GM18511 (cell line): ENCODE measurements at regions not wholly inside any gene's neighbourhood (a gene's known extent, or its start where the extent isn't known, plus 50 kb on each side); places are given as distances from the start of the nearest gene placed in this dataset.

Source experiments
- ATAC-seq: cut with Tn5 transposase; IDR thresholded peaks from one replicate; pipeline ENCODE4 v1.9.1; 2021; ENCODE audit warnings: mild to moderate bottlenecking, moderate library complexity; ENCODE audit not compliant: unreplicated experiment

DNA sequence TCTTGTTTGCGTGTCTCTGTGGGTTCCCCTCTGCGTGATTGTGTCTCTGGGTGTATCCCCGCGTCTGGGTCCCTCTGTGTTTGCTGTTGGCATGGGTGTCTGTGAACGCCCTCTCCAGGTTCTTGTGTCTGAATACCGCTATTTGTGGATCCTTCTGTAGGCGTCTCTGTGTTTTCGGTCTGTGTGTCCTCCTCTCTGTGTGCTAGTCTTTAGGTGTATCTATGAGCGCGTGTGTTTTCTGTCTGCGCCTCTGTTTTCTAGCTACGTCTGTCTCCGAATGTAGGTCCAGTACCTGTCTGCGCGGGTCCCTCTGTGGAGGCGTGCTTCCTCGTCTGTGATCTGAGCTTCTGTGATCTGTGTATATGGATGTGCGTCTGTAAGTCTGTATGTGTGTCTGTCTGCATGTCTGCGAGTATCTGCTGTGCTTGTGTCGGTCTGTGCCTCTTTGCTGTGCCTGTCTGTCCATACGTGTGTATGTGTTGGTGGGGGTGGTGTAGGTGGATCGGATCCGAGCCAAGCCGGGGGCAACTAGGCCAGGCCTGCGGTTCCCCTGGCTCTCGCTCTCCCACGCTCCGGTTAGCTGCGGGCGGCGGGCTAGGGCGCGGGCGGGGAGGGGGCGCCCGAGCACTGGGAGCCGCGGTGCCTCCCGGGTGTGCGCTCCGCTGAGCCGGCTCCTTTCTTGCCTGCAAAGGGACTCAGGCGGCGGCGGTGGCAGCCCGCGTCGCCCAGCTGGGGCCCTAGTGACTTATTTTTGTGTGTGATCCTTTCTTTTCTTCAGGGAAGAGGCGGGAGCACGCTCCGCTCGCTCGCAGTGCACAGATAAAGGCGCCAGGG, 105.3 kb upstream of the E2F8 start:
- ATAC-seq, result peak; percentile 40

DNA sequence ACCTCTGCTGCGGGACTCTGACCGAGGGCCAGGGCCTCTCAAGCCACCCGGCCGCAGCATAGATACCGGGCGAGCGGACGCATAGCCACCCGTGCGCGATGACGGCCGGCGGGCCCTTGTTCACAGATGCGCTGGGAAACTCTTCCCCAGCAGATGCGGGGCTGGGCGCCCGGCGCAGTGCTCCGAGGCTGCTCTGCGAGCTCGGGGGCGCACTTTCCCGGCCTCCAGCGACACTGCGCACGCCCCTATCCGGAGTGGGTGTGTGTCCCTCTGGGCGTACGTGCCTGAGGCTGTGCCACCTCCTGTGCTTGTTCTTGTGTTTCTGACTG, 104.7 kb upstream of the E2F8 start:
- ATAC-seq, result peak; percentile 43

DNA sequence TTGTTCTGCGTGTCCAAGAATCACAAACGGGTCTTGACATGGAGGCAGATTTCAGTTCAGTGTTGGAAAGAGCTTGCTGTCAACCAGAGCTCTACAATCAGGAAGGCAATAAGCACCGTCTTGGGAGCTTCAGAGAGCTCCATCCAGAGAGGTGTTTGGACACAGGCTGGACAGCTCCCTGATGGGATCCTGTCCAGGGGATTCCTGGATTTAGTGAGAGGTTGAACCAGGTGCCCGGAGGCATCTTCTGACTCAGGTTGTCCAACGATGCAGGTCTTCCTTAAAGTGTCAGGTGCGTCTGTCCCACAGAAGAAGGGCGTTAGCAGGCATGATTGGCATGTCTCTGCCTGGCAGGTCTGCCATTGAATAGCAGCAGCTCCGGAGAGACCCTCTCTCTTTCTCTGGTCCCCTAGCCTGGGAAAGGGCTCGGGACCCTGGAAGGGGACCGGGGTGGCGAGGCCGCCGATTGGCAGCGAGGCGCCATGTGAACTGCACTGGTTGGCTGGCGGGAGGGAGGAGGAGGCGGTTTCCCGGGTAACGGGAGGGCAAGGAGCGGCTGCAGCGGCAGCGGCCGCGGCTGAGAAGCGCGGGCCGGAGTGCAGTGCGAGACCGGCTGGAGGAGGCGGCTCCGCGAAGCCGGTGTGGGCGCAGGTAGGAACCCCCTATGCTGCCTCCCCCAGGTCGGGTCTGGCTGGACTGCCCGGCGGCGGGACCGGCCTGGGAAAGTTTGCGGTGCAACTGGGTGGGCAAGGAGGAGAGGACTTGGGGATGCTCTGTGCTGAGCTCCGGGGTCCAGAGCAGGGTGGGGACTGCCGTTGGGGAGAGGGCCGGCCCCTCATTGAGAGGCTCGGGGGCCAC, 104.1 kb upstream of the E2F8 start:
- peak; percentile 66 for ATAC-seq

DNA sequence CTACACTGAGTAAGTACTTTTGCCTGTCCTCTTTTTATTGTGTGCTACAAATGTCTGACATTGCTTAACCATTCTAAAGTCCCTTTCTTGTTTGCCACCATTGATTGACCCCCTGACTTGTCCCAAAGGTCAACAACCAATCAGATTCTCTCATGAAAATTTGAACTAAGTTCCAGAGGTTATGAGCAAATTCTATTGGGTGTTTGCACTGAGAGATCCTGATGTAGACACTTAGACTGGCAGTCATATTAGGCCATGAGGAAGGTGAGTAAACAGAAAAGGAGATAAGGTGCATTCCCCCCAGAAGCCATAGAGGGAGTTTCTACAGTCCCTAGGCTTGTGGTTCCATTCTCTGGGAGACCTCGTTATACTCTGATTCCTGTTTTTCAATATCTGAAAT, 101.3 kb upstream of the E2F8 start:
- ATAC-seq, result no peak

DNA sequence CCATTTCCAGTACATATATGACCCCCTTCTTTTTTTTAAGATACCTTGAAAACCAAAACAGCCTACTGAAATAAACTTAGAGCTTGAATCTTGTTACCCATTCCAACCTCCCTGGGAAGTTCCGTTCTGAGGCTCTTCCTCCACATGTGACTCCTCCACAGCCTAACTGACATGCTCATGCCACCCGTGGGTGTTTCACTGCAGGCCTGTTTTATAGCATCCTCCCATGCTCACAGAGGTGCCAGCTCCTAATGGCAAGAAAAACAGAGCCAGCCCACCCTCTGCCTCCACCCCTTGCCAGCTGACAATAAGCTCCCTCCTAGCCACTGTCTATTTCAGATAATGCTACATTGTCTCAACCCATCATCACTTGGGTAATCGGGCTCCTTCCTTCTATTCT, 97.6 kb upstream of the E2F8 start:
- ATAC-seq, result no peak

DNA sequence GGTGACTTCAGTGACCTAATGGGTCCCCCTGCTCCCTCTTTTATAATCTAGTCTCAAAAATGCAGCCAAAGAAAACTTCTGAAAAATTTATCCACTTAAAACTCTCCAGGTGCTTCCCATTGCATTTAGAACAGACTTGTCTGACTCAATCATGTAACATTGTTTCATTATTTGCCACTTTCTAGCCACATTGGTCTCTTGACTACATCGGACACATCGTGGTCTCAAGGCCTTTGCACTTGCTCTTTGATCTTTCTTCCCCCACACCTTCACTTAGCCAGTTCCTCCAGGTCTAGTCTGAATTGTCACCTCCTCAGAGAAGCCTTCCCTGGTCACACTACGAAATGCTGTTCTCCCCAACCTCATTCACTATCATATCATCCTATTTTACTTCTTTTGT, 97.0 kb upstream of the E2F8 start:
- ATAC-seq, result no peak

DNA sequence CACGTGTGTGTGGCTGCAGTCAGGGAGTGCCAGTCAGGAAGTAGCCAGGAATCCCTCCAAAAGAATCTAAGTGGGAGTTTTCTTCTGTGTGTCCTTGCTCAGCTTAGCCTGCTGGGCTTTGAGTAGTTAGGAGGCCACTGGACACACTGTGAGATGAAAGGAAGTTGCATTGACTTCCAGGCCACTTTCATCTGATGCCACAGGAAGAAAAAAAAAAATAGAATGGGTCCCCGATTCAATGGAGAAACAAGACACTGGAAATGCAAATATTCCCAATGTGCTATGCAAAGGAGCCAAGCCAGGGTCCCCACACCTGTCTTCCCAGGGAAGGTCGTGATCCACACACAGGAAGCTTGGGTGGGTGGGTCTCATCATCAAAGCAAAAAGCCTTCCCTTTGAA, 95.6 kb upstream of the E2F8 start:
- no peak for ATAC-seq

DNA sequence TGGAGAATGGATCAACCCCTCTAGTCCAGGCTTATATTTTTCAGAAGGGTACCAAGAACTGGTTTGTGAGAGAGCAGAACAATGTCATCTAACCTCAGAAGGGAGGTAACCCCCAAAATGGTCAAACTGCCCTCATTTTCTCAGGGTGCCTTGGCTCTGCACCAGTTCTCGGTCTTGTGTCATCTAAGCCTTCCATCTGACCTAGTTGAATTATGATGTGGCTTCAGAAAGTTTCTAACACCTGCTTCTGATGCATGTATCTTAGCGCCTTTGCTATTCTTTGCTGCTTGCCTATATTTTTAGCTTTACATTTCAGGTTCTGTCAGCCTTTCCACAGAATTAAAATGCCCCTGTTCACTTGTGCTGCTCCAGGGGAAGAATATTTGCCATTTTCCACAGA, 91.7 kb upstream of the E2F8 start:
- peak; percentile 94 for ATAC-seq

DNA sequence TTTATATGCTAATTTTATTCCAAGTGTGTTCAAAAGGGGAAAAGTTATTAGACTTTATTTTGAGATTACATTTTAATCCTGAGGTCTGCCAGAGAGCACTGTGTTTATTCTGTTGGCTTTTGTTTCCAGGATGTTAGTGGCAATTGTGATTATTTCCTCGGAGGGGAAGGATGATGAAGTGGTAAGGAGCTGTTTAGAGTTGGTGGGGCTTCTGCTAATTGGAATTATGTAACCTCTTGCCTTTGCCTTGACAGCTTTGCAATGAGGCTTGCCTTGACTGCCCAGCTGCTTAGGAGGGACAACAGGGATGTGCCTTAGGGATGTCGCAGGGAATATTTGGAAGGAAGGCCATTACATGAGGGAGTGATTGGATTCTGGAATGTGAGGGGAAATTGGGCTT, 89.7 kb upstream of the E2F8 start:
- ATAC-seq, result no peak

DNA sequence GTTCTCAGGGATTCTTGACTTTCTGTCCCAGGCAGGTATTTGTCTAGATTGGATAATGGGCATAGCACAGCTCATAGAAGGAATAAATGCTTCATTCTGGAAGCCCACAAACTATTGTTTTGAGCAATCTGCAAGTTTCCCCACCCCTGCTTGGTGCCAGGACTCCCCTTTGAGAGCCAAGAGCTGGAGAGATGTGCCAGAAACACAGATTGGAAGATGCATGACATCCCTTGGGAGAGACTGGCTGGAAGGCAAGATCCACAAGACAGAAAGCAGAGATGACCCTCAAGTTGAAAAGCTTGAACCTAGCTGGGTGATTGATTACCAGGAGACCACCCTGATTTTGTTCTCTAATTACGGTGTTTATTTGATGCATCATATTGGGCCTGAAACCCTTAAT, 89.2 kb upstream of the E2F8 start:
- ATAC-seq, result no peak

DNA sequence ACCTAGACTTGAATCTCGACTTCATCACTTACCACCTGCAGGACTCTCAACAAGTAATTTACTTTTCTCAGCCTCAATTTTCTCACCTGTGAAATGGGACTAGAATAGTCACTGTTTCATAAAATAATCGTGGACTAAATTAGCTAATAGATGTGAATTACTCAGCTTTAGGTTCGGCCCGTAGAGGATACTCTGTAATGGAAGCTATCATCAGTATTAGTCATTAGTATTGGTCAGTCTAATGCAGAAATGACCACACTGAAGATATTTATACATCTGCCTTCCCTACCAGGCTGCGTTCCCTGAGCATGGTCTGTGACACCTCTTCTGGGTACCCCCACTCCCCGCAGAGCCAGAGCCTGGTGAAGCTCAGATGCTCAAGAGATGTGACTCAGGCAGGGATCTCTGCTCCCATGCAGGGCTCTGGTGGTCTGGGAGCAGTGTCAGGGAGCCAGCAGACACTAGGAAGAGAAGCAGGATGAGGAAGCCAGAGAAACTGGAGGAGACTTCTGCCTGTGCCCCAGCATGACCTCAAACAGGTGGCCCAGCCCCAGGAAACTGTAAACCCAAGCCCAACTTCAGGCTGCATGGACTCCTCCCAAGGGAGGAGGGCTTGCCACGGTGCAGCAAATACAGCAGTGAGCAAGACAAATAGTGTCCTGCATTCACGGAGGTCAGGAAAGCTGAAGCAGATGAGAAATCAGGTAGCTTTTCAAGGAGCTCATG, 88.0 kb upstream of the E2F8 start:
- ATAC-seq, result no peak

DNA sequence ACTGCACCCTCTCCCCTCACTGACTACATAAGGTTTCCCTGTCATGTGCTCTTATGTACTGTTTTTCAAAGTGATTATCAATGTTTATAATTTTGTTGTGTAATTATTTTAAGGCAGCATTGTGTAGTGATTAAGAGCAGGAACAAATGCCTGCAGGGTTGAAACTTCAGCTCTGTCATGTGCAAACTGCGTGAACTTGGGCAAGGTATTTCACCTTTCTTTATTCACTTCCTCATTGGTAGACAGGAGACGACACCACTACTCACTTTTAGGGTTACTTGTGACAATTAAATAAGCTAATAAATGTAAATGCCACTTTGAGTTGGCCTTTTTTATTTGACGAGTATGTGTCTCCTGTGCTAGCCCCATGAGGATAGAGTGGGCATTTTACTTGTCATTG, 86.5 kb upstream of the E2F8 start:
- ATAC-seq, result no peak

DNA sequence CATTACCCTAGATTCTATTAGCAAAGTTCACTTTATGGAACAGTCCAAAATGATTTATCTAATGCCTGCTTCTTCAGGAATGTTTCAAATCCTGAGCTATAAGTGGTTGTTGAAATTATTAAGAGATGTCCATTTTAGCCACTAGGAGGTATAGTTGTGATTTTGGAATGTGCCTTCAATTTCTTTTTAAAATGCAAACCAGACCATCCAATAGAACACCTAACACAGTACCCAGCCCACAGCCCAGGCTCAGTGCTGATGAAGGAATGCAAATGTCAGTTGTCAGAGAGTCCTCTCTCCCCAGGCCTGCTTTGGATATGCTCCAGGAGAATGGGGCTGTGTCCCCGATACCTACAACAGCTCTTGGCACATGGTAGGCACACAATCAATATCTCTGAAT, 85.8 kb upstream of the E2F8 start:
- ATAC-seq, result no peak

DNA sequence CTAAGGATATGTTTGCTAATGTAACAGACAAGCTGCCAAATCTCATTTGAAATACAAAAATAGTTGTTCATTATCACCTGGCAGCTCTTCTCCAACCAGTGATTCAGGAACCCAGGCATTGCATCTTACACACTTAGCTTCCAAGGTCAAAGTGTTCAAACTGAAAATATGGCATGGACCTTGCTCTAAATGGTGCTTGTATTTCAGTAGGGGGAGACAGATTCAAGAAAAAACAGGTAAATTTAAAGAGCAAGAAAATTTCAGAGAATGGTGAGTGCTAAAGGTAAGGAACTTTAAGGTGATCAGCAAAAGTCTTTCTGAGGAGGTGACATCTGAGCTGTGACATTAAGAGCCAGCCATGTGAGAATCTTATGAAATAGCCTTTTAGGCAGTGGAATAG, 82.8 kb upstream of the E2F8 start:
- ATAC-seq, result no peak

DNA sequence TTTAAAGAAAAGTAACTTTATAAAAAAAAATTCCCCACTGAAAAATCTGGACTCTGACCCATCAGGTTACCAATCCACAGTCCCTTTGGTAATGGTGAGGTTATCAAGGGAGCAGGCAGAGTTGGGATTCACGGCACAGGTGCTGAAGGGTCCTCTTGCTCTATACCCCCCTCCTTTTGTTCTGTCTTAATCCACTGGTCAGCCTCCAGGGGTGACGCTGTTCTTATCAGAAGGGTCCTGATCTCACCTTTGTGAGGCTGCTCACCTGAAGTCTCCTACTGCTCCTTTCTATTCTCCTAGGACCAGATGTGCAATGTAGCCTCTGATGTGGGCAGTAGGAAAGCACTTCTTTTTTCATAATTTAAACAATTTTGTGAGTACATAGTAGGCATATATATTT, 80.6 kb upstream of the E2F8 start:
- no peak for ATAC-seq

DNA sequence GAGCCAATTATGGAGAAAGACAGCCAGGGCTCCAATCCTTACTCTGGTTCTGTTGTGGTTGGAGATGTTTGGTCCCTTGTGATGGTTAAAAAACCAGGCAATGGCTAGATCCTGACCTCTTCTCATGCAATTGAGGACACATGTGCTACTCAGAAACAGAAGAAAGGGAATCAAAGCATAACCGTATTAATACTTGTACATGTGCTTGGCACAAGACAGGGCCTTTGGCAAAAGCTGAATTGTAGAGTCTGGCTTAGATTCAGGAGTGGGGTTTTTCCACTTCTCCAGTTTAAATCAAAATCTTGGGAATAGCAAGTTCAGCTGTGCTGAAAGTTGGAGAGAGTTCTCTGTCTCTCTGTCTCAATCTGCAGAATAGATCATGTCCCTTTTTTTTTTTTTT, 80.1 kb upstream of the E2F8 start:
- no peak for ATAC-seq

DNA sequence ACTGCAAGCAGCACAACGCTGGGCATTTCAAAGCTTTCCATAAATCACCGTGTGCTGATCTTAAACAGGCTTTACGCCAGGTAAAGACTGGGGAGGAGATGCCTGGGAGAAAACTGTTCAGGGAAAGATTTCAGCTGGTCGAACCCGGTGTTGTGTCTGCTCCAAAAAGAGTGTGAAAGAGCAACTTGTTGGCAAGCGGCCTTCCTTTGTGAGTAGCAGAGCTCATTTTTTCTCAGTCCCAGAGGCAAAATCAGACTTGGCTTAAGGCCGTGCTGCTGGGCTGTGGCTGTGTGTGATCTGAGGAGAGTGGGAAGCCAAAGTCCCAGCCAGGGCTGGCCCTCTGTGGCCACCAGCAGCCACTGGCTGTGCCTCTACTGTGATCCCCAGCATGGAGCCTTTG, 75.7 kb upstream of the E2F8 start:
- no peak for ATAC-seq

DNA sequence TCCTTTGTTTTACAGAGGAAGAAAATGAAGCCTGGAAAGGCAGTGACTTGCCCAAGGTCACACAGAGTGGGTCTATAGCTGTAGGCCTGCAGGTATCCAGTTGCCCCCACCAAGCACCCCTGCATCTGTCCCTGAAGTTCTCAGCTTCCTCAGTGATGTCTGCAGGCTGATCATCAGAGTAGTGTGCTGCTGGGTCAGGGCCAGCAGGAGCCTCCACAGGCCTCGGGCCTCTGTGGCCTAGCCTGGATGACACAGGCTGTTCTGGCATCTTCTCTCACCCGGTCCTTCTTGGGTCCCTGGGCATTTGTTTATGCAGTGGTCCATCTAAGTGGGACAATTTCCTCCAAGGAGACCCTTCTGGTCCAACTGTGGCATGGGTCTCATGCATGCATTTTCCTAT, 74.8 kb upstream of the E2F8 start:
- no peak for ATAC-seq

DNA sequence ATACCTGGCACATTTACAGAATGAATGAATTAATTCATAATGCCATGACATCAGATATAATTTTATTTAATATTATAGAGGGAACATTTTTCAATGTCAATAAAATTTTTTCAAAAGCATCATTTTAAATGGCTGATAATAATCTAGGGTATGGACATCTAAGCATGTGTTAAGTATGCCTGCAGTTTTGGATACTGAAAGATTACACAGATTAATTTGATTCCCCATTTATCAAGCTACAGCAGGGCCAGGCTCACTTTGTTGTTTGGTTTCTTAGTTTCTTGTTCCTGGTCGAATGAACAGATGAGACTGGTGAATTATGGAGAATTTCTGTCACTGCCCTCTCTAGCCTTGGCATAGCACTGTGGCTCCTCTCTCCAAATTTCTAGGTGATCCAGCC, 72.4 kb upstream of the E2F8 start:
- ATAC-seq, result no peak

DNA sequence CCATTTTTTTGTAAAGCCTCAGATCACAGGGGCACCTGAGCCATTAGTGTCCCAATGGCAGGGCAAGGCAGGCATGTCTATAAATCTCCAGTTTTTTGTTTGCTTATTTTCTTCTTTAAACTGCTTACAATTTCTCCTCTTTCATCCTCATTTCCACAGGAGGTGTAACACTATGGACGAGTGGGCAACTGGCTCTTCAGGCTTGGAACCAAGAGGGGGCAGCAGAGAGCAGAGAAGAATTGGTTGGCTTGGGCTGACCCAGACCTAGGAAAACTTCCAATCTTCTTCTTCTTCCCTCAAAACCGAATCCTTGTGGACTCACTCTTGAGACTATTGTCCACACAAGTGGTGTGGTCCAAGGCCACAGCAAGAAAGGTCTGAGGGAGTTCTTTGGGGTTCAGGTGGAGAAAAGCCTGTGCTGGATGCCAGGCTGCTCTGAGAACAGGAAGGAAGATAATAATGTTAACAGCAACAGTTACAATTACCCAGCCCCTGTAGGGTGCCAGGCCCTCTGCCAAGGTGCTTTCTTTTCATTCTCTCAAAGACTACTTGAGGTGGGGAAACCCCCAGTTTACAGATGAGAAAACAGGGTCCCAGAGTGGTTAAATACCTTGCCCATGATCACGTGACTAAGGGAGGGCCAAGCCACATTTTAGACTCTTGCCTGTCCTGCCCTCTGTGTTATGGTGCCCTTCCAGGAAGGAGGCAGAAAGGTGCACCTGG, 70.7 kb upstream of the E2F8 start:
- peak; percentile 75 for ATAC-seq

DNA sequence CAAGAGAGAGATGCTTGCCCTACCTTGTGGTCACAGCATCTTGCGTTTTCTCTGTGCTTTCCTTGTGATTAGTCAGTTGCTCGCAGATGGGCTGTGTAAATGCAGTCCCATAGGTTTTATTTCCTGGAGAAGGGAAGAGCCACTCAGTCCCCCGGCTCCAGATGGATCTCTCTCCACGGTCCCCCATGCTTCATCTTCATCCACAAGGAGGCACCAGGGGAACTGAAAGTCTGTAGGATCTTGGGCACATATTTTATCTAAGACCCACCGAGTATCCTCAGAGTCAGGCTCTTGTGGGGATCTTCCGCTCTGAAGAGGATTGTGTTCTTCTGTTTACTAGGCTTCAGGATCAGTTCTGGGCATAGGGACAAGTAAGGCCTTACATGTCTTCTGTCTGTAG, 66.8 kb upstream of the E2F8 start:
- no peak for ATAC-seq
